IMR-90 (cell line): ENCODE measurements at regions not wholly inside any gene's neighbourhood (a gene's known extent, or its start where the extent isn't known, plus 50 kb on each side); places are given as distances from the start of the nearest gene placed in this dataset.

Experiments used
- ATAC-seq: fragments of 200-7000 bp; cut with Tn5 transposase; 2 replicates; pipeline ENCODE4 v1.9.1; 2020; ENCODE audit warnings: low read depth, mild to moderate bottlenecking, moderate library complexity
- BruUV-seq: library from RNA; stranded (reverse); fragments of 400-500 nt; replicated peaks from 2 replicates; lab custom pipeline; 2021; lab: Mats Ljungman, UMichigan
- CTCF ChIA-PET: fragments of 300-600 bp; formaldehyde crosslinking; extraction: SDS; loops from one replicate; lab custom pipeline; 2021; ENCODE audit warnings: antibody characterized with exemption; lab: Yijun Ruan, JAX
- POLR2A ChIA-PET: fragments of 300-600 bp; sonication (Branson Sonifier 250); formaldehyde crosslinking; loops from one replicate; lab custom pipeline; 2022; ENCODE audit warnings: antibody characterized with exemption; ENCODE audit not compliant: unreplicated experiment; lab: Charles Lee
- DNase-seq: peaks from one replicate; pipeline ENCODE4 v3.0.0; 2013
- H2AFZ ChIP-seq: replicated peaks from 2 replicates; pipeline ENCODE3; 2013; ENCODE audit warnings: low read length, mild to moderate bottlenecking; ENCODE audit not compliant: poor library complexity
- H2AK5ac ChIP-seq: 2 replicates; pipeline ENCODE4 v1.6.1; 2013; ENCODE audit warnings: low read depth, low read length, inconsistent platforms
- H2AK9ac ChIP-seq: replicated peaks from 2 replicates; pipeline ENCODE3; 2013; ENCODE audit warnings: mild to moderate bottlenecking, low read depth, low read length, moderate library complexity; ENCODE audit not compliant: poor library complexity
- H2BK120ac ChIP-seq: 2 replicates; pipeline ENCODE4 v1.6.1; 2013; ENCODE audit warnings: low read depth, low read length, inconsistent platforms
- H2BK15ac ChIP-seq: 3 replicates; pipeline ENCODE4 v1.6.1; 2013; ENCODE audit warnings: low read depth, low read length, inconsistent platforms
- H2BK20ac ChIP-seq: 2 replicates; pipeline ENCODE4 v1.6.1; 2013; ENCODE audit warnings: low read depth, mild to moderate bottlenecking, inconsistent platforms, low read length, moderate library complexity
- H2BK5ac ChIP-seq: 2 replicates; pipeline ENCODE4 v1.6.1; 2013; ENCODE audit warnings: mild to moderate bottlenecking, low read depth, low read length, inconsistent platforms; ENCODE audit not compliant: poor library complexity, severe bottlenecking
- H3K14ac ChIP-seq: replicated peaks from 2 replicates; pipeline ENCODE4 v1.6.1; 2013; ENCODE audit warnings: low read depth, low read length, inconsistent platforms
- H3K18ac ChIP-seq: 2 replicates; pipeline ENCODE4 v1.6.1; 2013; ENCODE audit warnings: low read depth, low read length, control low read depth
- H3K23ac ChIP-seq: 2 replicates; pipeline ENCODE4 v1.6.1; 2013; ENCODE audit warnings: low read depth, low read length, inconsistent platforms
- H3K27ac ChIP-seq: 2 replicates; pipeline ENCODE4 v1.5.1; 2013; ENCODE audit warnings: mild to moderate bottlenecking, control low read depth, low read length; ENCODE audit not compliant: insufficient read depth
- H3K27me3 ChIP-seq: 2 replicates; pipeline ENCODE4 v1.6.1; 2013; ENCODE audit warnings: low read length; ENCODE audit not compliant: control insufficient read depth, insufficient read depth
- H3K36me3 ChIP-seq: 2 replicates; pipeline ENCODE4 v1.6.1; 2013; ENCODE audit warnings: low read length, mixed read lengths; ENCODE audit not compliant: control insufficient read depth, insufficient read depth
- H3K4ac ChIP-seq: 2 replicates; pipeline ENCODE4 v1.6.1; 2013; ENCODE audit warnings: low read depth, low read length, inconsistent platforms
- H3K4me1 ChIP-seq: 2 replicates; pipeline ENCODE4 v1.6.1; 2013; ENCODE audit warnings: low read length, mixed read lengths; ENCODE audit not compliant: control insufficient read depth, insufficient read depth
- H3K4me2 ChIP-seq: 2 replicates; pipeline ENCODE4 v1.6.1; 2013; ENCODE audit warnings: low read depth, mild to moderate bottlenecking, control low read depth, low read length, moderate library complexity
- H3K4me3 ChIP-seq: 2 replicates; pipeline ENCODE4 v1.5.1; 2013; ENCODE audit warnings: low read depth, mild to moderate bottlenecking, control low read depth, low read length, moderate library complexity; ENCODE audit not compliant: insufficient read depth
- H3K56ac ChIP-seq: 2 replicates; pipeline ENCODE4 v1.6.1; 2013; ENCODE audit warnings: low read length, inconsistent platforms; ENCODE audit not compliant: insufficient read depth; ENCODE audit errors: extremely low read depth
- H3K79me1 ChIP-seq, 2 experiments: 2 replicates each; pipeline ENCODE4 v1.6.1; 2013; ENCODE audit warnings: low read length in 2 of 2, inconsistent platforms in 1 of 2, low read depth in 1 of 2
- H3K9ac ChIP-seq: 2 replicates; pipeline ENCODE4 v1.6.1; 2013; ENCODE audit warnings: low read depth, low read length, control low read depth
- H3K9me1 ChIP-seq: 2 replicates; pipeline ENCODE4 v1.6.1; 2013; ENCODE audit warnings: low read length, inconsistent platforms; ENCODE audit not compliant: insufficient read depth
- H3K9me3 ChIP-seq: 2 replicates; pipeline ENCODE4 v1.6.1; 2013; ENCODE audit warnings: low read length; ENCODE audit not compliant: control insufficient read depth, insufficient read depth
- H4K20me1 ChIP-seq: 2 replicates; pipeline ENCODE4 v1.6.1; 2013; ENCODE audit warnings: low read length, inconsistent platforms; ENCODE audit not compliant: insufficient read depth
- H4K5ac ChIP-seq: 2 replicates; pipeline ENCODE4 v1.6.1; 2013; ENCODE audit warnings: mild to moderate bottlenecking, low read depth, low read length, control low read depth
- H4K8ac ChIP-seq, 2 experiments: 2 replicates each; pipeline ENCODE4 v1.6.1; 2013; ENCODE audit warnings: low read depth in 2 of 2, low read length in 2 of 2, control low read depth in 1 of 2, inconsistent platforms in 1 of 2
- H4K91ac ChIP-seq: 2 replicates; pipeline ENCODE4 v1.6.1; 2013; ENCODE audit warnings: low read depth, low read length, inconsistent platforms; ENCODE audit not compliant: insufficient read depth
- CHD1 ChIP-seq: IDR thresholded peaks from 2 replicates; pipeline ENCODE4 v1.6.1; 2012; ENCODE audit warnings: low read depth, low read length, improper control_type of control experiment
- CTCF ChIP-seq: conservative IDR thresholded peaks from 2 replicates; pipeline ENCODE4 v1.5.1; 2012; ENCODE audit warnings: mild to moderate bottlenecking, low read depth, low read length, improper control_type of control experiment
- ELK1 ChIP-seq: fragments of 150-350 bp; IDR thresholded peaks from 2 replicates; pipeline ENCODE4 v1.6.1; 2016; ENCODE audit warnings: low read depth, mild to moderate bottlenecking, low read length, moderate library complexity, borderline replicate concordance
- FOS ChIP-seq: fragments of 150-350 bp; IDR thresholded peaks from 2 replicates; pipeline ENCODE4 v1.6.1; 2016; ENCODE audit warnings: low read depth, low read length
- MAFK ChIP-seq: IDR thresholded peaks from 2 replicates; pipeline ENCODE4 v1.6.1; 2012; ENCODE audit warnings: low read depth, low read length, improper control_type of control experiment
- MAZ ChIP-seq: IDR thresholded peaks from 2 replicates; pipeline ENCODE4 v1.6.1; 2012; ENCODE audit warnings: low read depth, mild to moderate bottlenecking, low read length, improper control_type of control experiment, moderate library complexity, borderline replicate concordance
- MXI1 ChIP-seq: IDR thresholded peaks from 2 replicates; pipeline ENCODE4 v1.6.1; 2012; ENCODE audit warnings: low read depth, mild to moderate bottlenecking, low read length, moderate library complexity, borderline replicate concordance
- NFE2L2 ChIP-seq: fragments of 150-350 bp; IDR thresholded peaks from 2 replicates; pipeline ENCODE4 v1.6.1; 2016; ENCODE audit warnings: low read depth, mild to moderate bottlenecking, low read length
- RAD21 ChIP-seq: IDR thresholded peaks from 2 replicates; pipeline ENCODE4 v1.6.1; 2012; ENCODE audit warnings: low read length, improper control_type of control experiment
- RCOR1 ChIP-seq: IDR thresholded peaks from 2 replicates; pipeline ENCODE4 v1.6.1; 2012; ENCODE audit warnings: mild to moderate bottlenecking, low read length, improper control_type of control experiment; ENCODE audit not compliant: insufficient replicate concordance
- RFX5 ChIP-seq: IDR thresholded peaks from 2 replicates; pipeline ENCODE4 v1.8.0; 2012; ENCODE audit warnings: low read depth, mild to moderate bottlenecking, low read length, moderate library complexity
- SMC3 ChIP-seq: fragments of 150-350 bp; IDR thresholded peaks from 2 replicates; pipeline ENCODE4 v1.6.1; 2016; ENCODE audit warnings: low read depth, mild to moderate bottlenecking, antibody characterized with exemption, low read length, moderate library complexity
- WGBS, 2 experiments: methylation state at CpG; one replicate each; pipeline versions ENCODE4 v1.1.5 to v1.1.7; 2013; ENCODE audit warnings: missing lambda C conversion rate in 2 of 2; ENCODE audit not compliant: insufficient read length in 1 of 2; ENCODE audit errors: extremely low coverage in 2 of 2; 5-methylcytosine and 5-hydroxymethylcytosine counted together
- dilution Hi-C: fragments of 300-500 bp; cut with HindIII; formaldehyde crosslinking; loops from one replicate; pipeline ENCODE4 v1.14.3; 2018; ENCODE audit warnings: low sequenced_read_pairs; ENCODE audit not compliant: unreplicated experiment
- in situ Hi-C: fragments of 300-500 bp; cut with MboI; formaldehyde crosslinking; loops from 3 replicates; pipeline ENCODE4 v1.14.3; 2019; ENCODE audit warnings: low sequenced_read_pairs, inconsistent platforms, mixed read lengths
- intact Hi-C: fragments of 100-400 bp; cut with micrococcal nuclease; formaldehyde crosslinking; loops from 2 replicates; pipeline ENCODE4 v1.10.0; 2022

- no TSS peak for BruUV-seq
- no peak overlapping the region for H3K23ac ChIP-seq
- H3K9me1 ChIP-seq = no peaks in the 10 kb centered on the region
- H4K8ac ChIP-seq = no peak overlapping the region
- no peaks in the 10 kb centered on the region for H3K36me3 ChIP-seq
- H3K4me3 ChIP-seq = no peak overlapping the region
- no peak overlapping the region for H3K4me2 ChIP-seq
- dilution Hi-C loops = no loop called here
- H2BK120ac ChIP-seq = no peak overlapping the region
- no peak overlapping the region for H2AK5ac ChIP-seq
- H2AK9ac ChIP-seq = no peak overlapping the region
- H4K20me1 ChIP-seq = no peaks in the 10 kb centered on the region
- peaks cover 4% of the 10 kb centered on the region for H3K9me3 ChIP-seq
- H3K14ac ChIP-seq = no peak overlapping the region
- no peak overlapping the region for H2BK20ac ChIP-seq
- ChIA-PET POLR2A (no interaction called here), CTCF (interaction anchor here (0.8 kb wide), 1 partner anchor 21 kb away, joined by 3 read pairs; no protein-coding TSS in a partner anchor)
- H2BK15ac ChIP-seq = no peak overlapping the region
- no peak overlapping the region for H3K56ac ChIP-seq
- H3K4ac ChIP-seq = no peak overlapping the region
- no peak overlapping the region for H2BK5ac ChIP-seq
- no CpG with 5 or more reads among the region's 1 CpG for WGBS, 2 experiments
- no peak overlapping the region for H4K91ac ChIP-seq
- TF ChIP-seq RAD21 (no peak), MAFK (no peak), MXI1 (no peak), NFE2L2 (no peak), SMC3 (no peak), RCOR1 (no peak), MAZ (no peak), RFX5 (no peak), CTCF (no peak), ELK1 (no peak), CHD1 (no peak), FOS (no peak)
- no peak overlapping the region for H2AFZ ChIP-seq
- H3K9ac ChIP-seq = no peak overlapping the region
- intact Hi-C loops = no loop called here
- no peak overlapping the region for H4K5ac ChIP-seq
- H3K79me1 ChIP-seq = no peaks in the 10 kb centered on the region
- in situ Hi-C loops = no loop called here
- no peaks in the 10 kb centered on the region for H3K27me3 ChIP-seq
- DNase-seq (no peak), ATAC-seq (no peak)
- no peak overlapping the region for H3K18ac ChIP-seq
- peaks cover 4% of the 10 kb centered on the region; the same call in 1 of the 2 replicates for H3K4me1 ChIP-seq
- no peak overlapping the region for H3K27ac ChIP-seq
These were observed 94.4 kb upstream of the FGGY start for GRCh38 chr1:59202455-59202854.
